Fibroblast of lung (primary cell): ENCODE measurements at regions not wholly inside any gene's neighbourhood (a gene's known extent, or its start where the extent isn't known, plus 50 kb on each side); places are given as distances from the start of the nearest gene placed in this dataset.

ENCODE experiments used
- EZH2 ChIP-seq: IDR thresholded peaks from 2 replicates; pipeline ENCODE4 v1.5.1; 2012; ENCODE audit warnings: low read length, control low read depth, mild to moderate bottlenecking; ENCODE audit errors: missing control alignments
- TF ChIP-seq, protein P1 (sequence below), 2 donors: IDR thresholded peaks in 1 of 2; conservative IDR thresholded peaks in 1 of 2; 1 replicate in 1 of 2; 2 replicates in 1 of 2; pipeline ENCODE4 v1.5.1; 2011 to 2012; ENCODE audit warnings: low read length in 2 of 2, control low read depth in 1 of 2, inconsistent platforms in 1 of 2, low read depth in 1 of 2, mild to moderate bottlenecking in 1 of 2

DNA sequence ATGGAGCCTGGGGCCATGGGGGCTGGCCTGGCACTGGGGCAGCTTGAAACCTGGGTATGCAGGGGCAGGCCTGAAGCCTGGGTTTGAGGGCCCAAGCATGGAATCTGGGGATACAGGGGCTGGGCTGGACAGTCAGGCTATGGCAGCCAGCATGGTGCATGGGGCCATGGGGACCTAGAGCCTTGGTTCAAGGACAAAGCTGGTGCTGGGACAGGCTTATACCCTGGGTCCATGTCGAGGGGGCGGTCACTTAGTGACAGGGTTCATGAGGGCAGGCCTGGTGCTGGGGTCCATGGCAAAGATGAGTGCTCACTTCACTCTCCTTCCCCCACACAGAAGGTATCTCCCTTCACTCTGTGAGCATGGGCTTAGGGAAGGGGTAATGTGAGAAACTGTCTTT is 116.2 kb downstream of the BBS10 start:
- TF ChIP-seq, protein P1, sequence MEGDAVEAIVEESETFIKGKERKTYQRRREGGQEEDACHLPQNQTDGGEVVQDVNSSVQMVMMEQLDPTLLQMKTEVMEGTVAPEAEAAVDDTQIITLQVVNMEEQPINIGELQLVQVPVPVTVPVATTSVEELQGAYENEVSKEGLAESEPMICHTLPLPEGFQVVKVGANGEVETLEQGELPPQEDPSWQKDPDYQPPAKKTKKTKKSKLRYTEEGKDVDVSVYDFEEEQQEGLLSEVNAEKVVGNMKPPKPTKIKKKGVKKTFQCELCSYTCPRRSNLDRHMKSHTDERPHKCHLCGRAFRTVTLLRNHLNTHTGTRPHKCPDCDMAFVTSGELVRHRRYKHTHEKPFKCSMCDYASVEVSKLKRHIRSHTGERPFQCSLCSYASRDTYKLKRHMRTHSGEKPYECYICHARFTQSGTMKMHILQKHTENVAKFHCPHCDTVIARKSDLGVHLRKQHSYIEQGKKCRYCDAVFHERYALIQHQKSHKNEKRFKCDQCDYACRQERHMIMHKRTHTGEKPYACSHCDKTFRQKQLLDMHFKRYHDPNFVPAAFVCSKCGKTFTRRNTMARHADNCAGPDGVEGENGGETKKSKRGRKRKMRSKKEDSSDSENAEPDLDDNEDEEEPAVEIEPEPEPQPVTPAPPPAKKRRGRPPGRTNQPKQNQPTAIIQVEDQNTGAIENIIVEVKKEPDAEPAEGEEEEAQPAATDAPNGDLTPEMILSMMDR (conservative IDR thresholded peaks at IDR 0.05 in 1 of 2, IDR thresholded peaks at IDR 0.05 in 1 of 2; ENCODE audit: low read depth in 1 of 2, low read length in 2 of 2): no peak
- TF ChIP-seq EZH2: no peak
